Keratinocyte (primary cell): ENCODE measurements at regions not wholly inside any gene's neighbourhood (a gene's known extent, or its start where the extent isn't known, plus 50 kb on each side); places are given as distances from the start of the nearest gene placed in this dataset.

Source experiments
- EZH2 ChIP-seq: IDR thresholded peaks from one replicate; pipeline ENCODE4 v1.6.1; 2012; ENCODE audit warnings: inconsistent platforms, mild to moderate bottlenecking, low read length, moderate library complexity
- TF ChIP-seq, protein P1 (sequence below), 3 experiments: IDR thresholded peaks in 1 of 3; conservative IDR thresholded peaks in 1 of 3; optimal IDR thresholded peaks in 1 of 3; 2 replicates in 2 of 3; 3 replicates in 1 of 3; pipeline versions ENCODE3 to v1.5.1; 2011; ENCODE audit warnings: low read length in 3 of 3, mild to moderate bottlenecking in 3 of 3, moderate library complexity in 2 of 3, control low read depth in 1 of 3, inconsistent platforms in 1 of 3; ENCODE audit not compliant: insufficient read depth in 2 of 3; ENCODE audit errors: extremely low read depth in 1 of 3

DNA sequence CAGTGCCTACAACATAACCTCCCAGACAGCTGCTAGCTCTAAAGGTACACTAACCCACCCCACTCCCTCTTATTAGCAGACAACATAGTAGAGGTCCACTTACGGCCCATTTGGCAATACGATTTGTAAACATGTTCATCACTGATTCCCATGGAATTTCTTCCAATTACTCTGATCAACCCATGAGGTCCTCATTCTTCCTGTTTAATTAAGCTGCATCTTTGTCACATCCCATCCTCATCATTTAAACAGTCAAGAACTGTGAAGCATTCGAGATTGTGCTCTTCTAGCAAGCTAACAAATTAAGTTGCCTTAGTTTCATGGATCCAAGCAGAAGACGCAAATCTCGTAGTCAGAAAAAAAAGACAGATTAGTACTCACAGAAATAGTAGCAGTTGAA, 622.2 kb upstream of the VSTM2A start:
- TF ChIP-seq, protein P1, sequence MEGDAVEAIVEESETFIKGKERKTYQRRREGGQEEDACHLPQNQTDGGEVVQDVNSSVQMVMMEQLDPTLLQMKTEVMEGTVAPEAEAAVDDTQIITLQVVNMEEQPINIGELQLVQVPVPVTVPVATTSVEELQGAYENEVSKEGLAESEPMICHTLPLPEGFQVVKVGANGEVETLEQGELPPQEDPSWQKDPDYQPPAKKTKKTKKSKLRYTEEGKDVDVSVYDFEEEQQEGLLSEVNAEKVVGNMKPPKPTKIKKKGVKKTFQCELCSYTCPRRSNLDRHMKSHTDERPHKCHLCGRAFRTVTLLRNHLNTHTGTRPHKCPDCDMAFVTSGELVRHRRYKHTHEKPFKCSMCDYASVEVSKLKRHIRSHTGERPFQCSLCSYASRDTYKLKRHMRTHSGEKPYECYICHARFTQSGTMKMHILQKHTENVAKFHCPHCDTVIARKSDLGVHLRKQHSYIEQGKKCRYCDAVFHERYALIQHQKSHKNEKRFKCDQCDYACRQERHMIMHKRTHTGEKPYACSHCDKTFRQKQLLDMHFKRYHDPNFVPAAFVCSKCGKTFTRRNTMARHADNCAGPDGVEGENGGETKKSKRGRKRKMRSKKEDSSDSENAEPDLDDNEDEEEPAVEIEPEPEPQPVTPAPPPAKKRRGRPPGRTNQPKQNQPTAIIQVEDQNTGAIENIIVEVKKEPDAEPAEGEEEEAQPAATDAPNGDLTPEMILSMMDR (optimal IDR thresholded peaks at IDR 0.05 in 1 of 3, IDR thresholded peaks at IDR 0.05 in 1 of 3, conservative IDR thresholded peaks at IDR 0.05 in 1 of 3; ENCODE audit: extremely low read depth in 1 of 3, insufficient read depth in 2 of 3, low read length in 3 of 3) = no peak
- TF ChIP-seq EZH2 = no peak
